Small intestine (tissue), 7 donors: ENCODE measurements at regions not wholly inside any gene's neighbourhood (a gene's known extent, or its start where the extent isn't known, plus 50 kb on each side); places are given as distances from the start of the nearest gene placed in this dataset.

Experiments used
- DNase-seq, 2 donors: peaks; one replicate each; pipeline versions ENCODE4 v3.0.0 to v3.0.0-alpha.2; 2013
- FAIRE-seq: peaks from 2 replicates; lab custom pipeline; 2012; peaks lifted over from hg19 to GRCh38; lab: Jason Lieb, UNC
- H3K27ac ChIP-seq, 3 donors: one replicate each; pipeline ENCODE4 v1.5.1; 2013; ENCODE audit warnings: low read length in 2 of 3, mild to moderate bottlenecking in 2 of 3, control low read depth in 1 of 3, inconsistent platforms in 1 of 3, low read depth in 1 of 3, moderate library complexity in 1 of 3
- H3K27me3 ChIP-seq, 3 donors: one replicate each; pipeline ENCODE4 v1.6.1; 2013; ENCODE audit warnings: low read length in 3 of 3, inconsistent platforms in 1 of 3; ENCODE audit not compliant: control insufficient read depth in 3 of 3, insufficient read depth in 3 of 3
- H3K36me3 ChIP-seq, 3 donors: one replicate each; pipeline ENCODE4 v1.6.1; 2013; ENCODE audit warnings: low read length in 3 of 3, inconsistent platforms in 1 of 3, low read depth in 1 of 3, mild to moderate bottlenecking in 1 of 3, moderate library complexity in 1 of 3; ENCODE audit not compliant: control insufficient read depth in 3 of 3, insufficient read depth in 2 of 3
- H3K4me1 ChIP-seq, 3 donors: one replicate each; pipeline ENCODE4 v1.6.1; 2013; ENCODE audit warnings: low read length in 2 of 3, inconsistent platforms in 1 of 3, low read depth in 1 of 3, mild to moderate bottlenecking in 1 of 3, moderate library complexity in 1 of 3; ENCODE audit not compliant: control insufficient read depth in 3 of 3, insufficient read depth in 2 of 3
- H3K4me3 ChIP-seq, 3 donors: one replicate each; pipeline ENCODE4 v1.5.1; 2013; ENCODE audit warnings: low read length in 3 of 3, control low read depth in 1 of 3, inconsistent platforms in 1 of 3, low read depth in 1 of 3, mild to moderate bottlenecking in 1 of 3, moderate library complexity in 1 of 3
- H3K9me3 ChIP-seq, 2 donors: one replicate each; pipeline ENCODE4 v1.6.1; 2013; ENCODE audit warnings: low read depth in 1 of 2, low read length in 1 of 2; ENCODE audit not compliant: control insufficient read depth in 2 of 2, insufficient read depth in 1 of 2
- WGBS, 3 donors: extraction: QIAGEN DNeasy Blood & Tissue Kit; methylation state at CpG; one replicate each; pipeline ENCODE4 v1.1.7; 2013; 5-methylcytosine and 5-hydroxymethylcytosine counted together
- donor health status: healthy with polysubstance abuse.
- donor health status: control.
- donor health status: control.
- donor health status: Bipolar disorder and iron deficiency.
- donor health status: healthy.

GRCh38 chr1:41995441-41996130, 76.9 kb upstream of the HIVEP3 start:
- Histone ChIP-seq H3K36me3 (no peaks in the 10 kb centered on the region), H3K4me3 (no peak overlapping the region), H3K27me3 (no peaks in the 10 kb centered on the region), H3K4me1 (no peaks in the 10 kb centered on the region), H3K9me3 (no peaks in the 10 kb centered on the region), H3K27ac (no peak overlapping the region)
- 79 to 89% (median 84%) methylated on average over 1 of the region's 1 CpG for WGBS, 3 donors
- no peak for FAIRE-seq
- no peak for DNase-seq

GRCh38 chr1:41994195-41994894, 75.6 kb upstream of the HIVEP3 start:
- H3K9me3 ChIP-seq, result no peaks in the 10 kb centered on the region
- H3K4me3 ChIP-seq, result no peak overlapping the region
- DNase-seq (no peak), FAIRE-seq (no peak)
- 84 to 92% (median 87%) methylated on average over 5 of the region's 5 CpGs for WGBS, 3 donors
- H3K36me3 ChIP-seq, result no peaks in the 10 kb centered on the region
- no peaks in the 10 kb centered on the region for H3K4me1 ChIP-seq
- H3K27ac ChIP-seq, result no peak overlapping the region
- H3K27me3 ChIP-seq, result no peaks in the 10 kb centered on the region

GRCh38 chr1:41983451-41983850, 64.7 kb upstream of the HIVEP3 start:
- Histone ChIP-seq H3K4me3 (no peak overlapping the region), H3K4me1 (no peaks in the 10 kb centered on the region), H3K27me3 (no peaks in the 10 kb centered on the region), H3K9me3 (no peaks in the 10 kb centered on the region), H3K36me3 (no peaks in the 10 kb centered on the region), H3K27ac (no peak overlapping the region)
- DNase-seq (no peak), FAIRE-seq (no peak)
- 95 to 99% (median 98%) methylated on average over 3 of the region's 3 CpGs for WGBS, 3 donors

- Histone ChIP-seq H3K9me3 (no peaks in the 10 kb centered on the region), H3K27ac (no peak overlapping the region), H3K4me3 (no peak overlapping the region), H3K4me1 (no peaks in the 10 kb centered on the region), H3K27me3 (no peaks in the 10 kb centered on the region), H3K36me3 (no peaks in the 10 kb centered on the region)
- 78 to 88% (median 79%) methylated on average over 3 of the region's 3 CpGs for WGBS, 3 donors
- no peak for FAIRE-seq
- no peak for DNase-seq
Observed at GRCh38 chr1:41981796-41982195, 63.1 kb upstream of the HIVEP3 start.

GRCh38 chr1:41980827-41981653, 62.3 kb upstream of the HIVEP3 start:
- FAIRE-seq, result no peak
- H3K27me3 ChIP-seq, result no peaks in the 10 kb centered on the region
- H3K4me1 ChIP-seq, result no peaks in the 10 kb centered on the region
- DNase-seq, result peak in 1 of 2 donors; percentile 3
- H3K9me3 ChIP-seq, result no peaks in the 10 kb centered on the region
- 56 to 62% (median 58%) methylated on average over 12 of the region's 12 CpGs for WGBS, 3 donors
- H3K27ac ChIP-seq, result no peak overlapping the region
- H3K4me3 ChIP-seq, result no peak overlapping the region
- no peaks in the 10 kb centered on the region for H3K36me3 ChIP-seq

GRCh38 chr1:41978986-41979385, 60.3 kb upstream of the HIVEP3 start:
- WGBS, 3 donors, result 88 to 89% (median 88%) methylated on average over 4 of the region's 4 CpGs
- FAIRE-seq, result no peak
- Histone ChIP-seq H3K27ac (no peak overlapping the region), H3K36me3 (no peaks in the 10 kb centered on the region), H3K4me3 (no peak overlapping the region), H3K4me1 (no peaks in the 10 kb centered on the region), H3K9me3 (no peaks in the 10 kb centered on the region), H3K27me3 (no peaks in the 10 kb centered on the region)
- DNase-seq, result no peak

- Histone ChIP-seq H3K27me3 (no peaks in the 10 kb centered on the region), H3K36me3 (no peaks in the 10 kb centered on the region), H3K9me3 (no peaks in the 10 kb centered on the region), H3K27ac (no peak overlapping the region), H3K4me3 (no peak overlapping the region), H3K4me1 (no peaks in the 10 kb centered on the region)
- 23 to 58% (median 51%) methylated on average over 4 of the region's 4 CpGs for WGBS, 3 donors
- no peak for FAIRE-seq
- peak in 1 of 2 donors; percentile 40 for DNase-seq
Observed at GRCh38 chr1:41977326-41977725, 58.6 kb upstream of the HIVEP3 start.

GRCh38 chr1:41976671-41977070, 57.9 kb upstream of the HIVEP3 start:
- Histone ChIP-seq H3K27me3 (no peaks in the 10 kb centered on the region), H3K9me3 (no peaks in the 10 kb centered on the region), H3K4me1 (no peaks in the 10 kb centered on the region), H3K36me3 (no peaks in the 10 kb centered on the region), H3K27ac (no peak overlapping the region), H3K4me3 (no peak overlapping the region)
- no peak for FAIRE-seq
- DNase-seq, result no peak
- WGBS, 3 donors, result 86 to 95% (median 91%) methylated on average over 7 of the region's 7 CpGs
